MG63 (cell line): ENCODE measurements at regions not wholly inside any gene's neighbourhood (a gene's known extent, or its start where the extent isn't known, plus 50 kb on each side); places are given as distances from the start of the nearest gene placed in this dataset.
"Not testable (repeated sequence)": the region's sequence is repeated elsewhere in the genome, so short reads cannot be mapped to it uniquely, and the experiment has no call there.

Experiments
- DNase-seq: peaks from one replicate; pipeline ENCODE4 v3.0.0-alpha.2; 2020
- H3K27me3 ChIP-seq: fragments of 250-450 bp; sonication (Bioruptor Pico); 2 replicates; pipeline ENCODE4 v1.5.1; 2020; ENCODE audit warnings: mild to moderate bottlenecking, moderate library complexity
- H3K36me3 ChIP-seq: fragments of 250-450 bp; sonication (Bioruptor Pico); 2 replicates; pipeline ENCODE4 v1.5.1; 2020; ENCODE audit warnings: mild to moderate bottlenecking, moderate library complexity
- H3K4me3 ChIP-seq: fragments of 250-450 bp; sonication (Bioruptor Pico); 2 replicates; pipeline ENCODE4 v1.5.1; 2020; ENCODE audit warnings: mild to moderate bottlenecking, moderate library complexity
- H3K9me3 ChIP-seq: fragments of 250-450 bp; sonication (Bioruptor Pico); 2 replicates; pipeline ENCODE4 v1.5.1; 2020; ENCODE audit warnings: mild to moderate bottlenecking, moderate library complexity

- Histone ChIP-seq H3K4me3 (no peak overlapping the region), H3K36me3 (no peaks in the 10 kb centered on the region), H3K27me3 (no peaks in the 10 kb centered on the region), H3K9me3 (no peaks in the 10 kb centered on the region)
- no peak for DNase-seq
Measured at GRCh38 chr4:75422998-75423397, 91.2 kb downstream of the RCHY1 start.

- DNase-seq = no peak
- Histone ChIP-seq H3K27me3 (no peaks in the 10 kb centered on the region), H3K4me3 (no peak overlapping the region), H3K9me3 (no peaks in the 10 kb centered on the region), H3K36me3 (no peaks in the 10 kb centered on the region)
Measured at GRCh38 chr4:75412746-75413145, 101.5 kb downstream of the RCHY1 start.

- Histone ChIP-seq H3K36me3 (no peaks in the 10 kb centered on the region), H3K9me3 (no peaks in the 10 kb centered on the region)
Measured at GRCh38 chr4:75398501-75398900, 115.7 kb downstream of the RCHY1 start.

GRCh38 chr4:75391489-75392166 lies 122.6 kb downstream of the RCHY1 start:
- no peaks in the 10 kb centered on the region for H3K9me3 ChIP-seq
- no peaks in the 10 kb centered on the region for H3K36me3 ChIP-seq
- no peak for DNase-seq
- H3K4me3 ChIP-seq = no peak overlapping the region
- no peaks in the 10 kb centered on the region for H3K27me3 ChIP-seq

More at GRCh38 chr4:75398501-75398900, 115.7 kb downstream of the RCHY1 start:
- DNase-seq = no peak
- Histone ChIP-seq H3K27me3 (no peaks in the 10 kb centered on the region), H3K4me3 (no peak overlapping the region)

- H3K36me3 ChIP-seq, H3K9me3 ChIP-seq, H3K4me3 ChIP-seq, DNase-seq, H3K27me3 ChIP-seq: not testable (repeated sequence)
Measured at GRCh38 chr4:75386426-75386825, 127.8 kb downstream of the RCHY1 start.

- Histone ChIP-seq H3K36me3 (no peaks in the 10 kb centered on the region), H3K4me3 (no peak overlapping the region), H3K9me3 (no peaks in the 10 kb centered on the region), H3K27me3 (no peaks in the 10 kb centered on the region)
- no peak for DNase-seq
Measured at GRCh38 chr4:75385106-75385505, 129.1 kb downstream of the RCHY1 start.

GRCh38 chr4:75376543-75376942 lies 137.7 kb downstream of the RCHY1 start:
- Histone ChIP-seq H3K4me3 (no peak overlapping the region), H3K36me3 (no peaks in the 10 kb centered on the region), H3K9me3 (no peaks in the 10 kb centered on the region), H3K27me3 (no peaks in the 10 kb centered on the region)
- no peak for DNase-seq

GRCh38 chr4:75371915-75372314 lies 142.3 kb downstream of the RCHY1 start:
- Histone ChIP-seq H3K27me3 (no peaks in the 10 kb centered on the region), H3K4me3 (no peak overlapping the region), H3K36me3 (no peaks in the 10 kb centered on the region), H3K9me3 (no peaks in the 10 kb centered on the region)
- no peak for DNase-seq

GRCh38 chr4:75370576-75370975 lies 143.6 kb downstream of the RCHY1 start:
- Histone ChIP-seq H3K9me3 (no peaks in the 10 kb centered on the region), H3K4me3 (no peak overlapping the region), H3K27me3 (no peaks in the 10 kb centered on the region), H3K36me3 (no peaks in the 10 kb centered on the region)
- DNase-seq = no peak

- no peak for DNase-seq
- Histone ChIP-seq H3K27me3 (no peaks in the 10 kb centered on the region), H3K9me3 (no peaks in the 10 kb centered on the region), H3K4me3 (no peak overlapping the region), H3K36me3 (no peaks in the 10 kb centered on the region)
Measured at GRCh38 chr4:75345423-75345822, 168.8 kb downstream of the RCHY1 start.

- Histone ChIP-seq H3K27me3 (no peaks in the 10 kb centered on the region), H3K9me3 (no peaks in the 10 kb centered on the region), H3K4me3 (no peak overlapping the region), H3K36me3 (no peaks in the 10 kb centered on the region)
- no peak for DNase-seq
Measured at GRCh38 chr4:75344915-75345314, 169.3 kb downstream of the RCHY1 start.

- Histone ChIP-seq H3K36me3 (no peaks in the 10 kb centered on the region), H3K9me3 (no peaks in the 10 kb centered on the region), H3K27me3 (no peaks in the 10 kb centered on the region), H3K4me3 (no peak overlapping the region)
- DNase-seq = no peak
Measured at GRCh38 chr4:75343333-75343732, 170.9 kb downstream of the RCHY1 start.

GRCh38 chr4:75340561-75340960 lies 173.6 kb downstream of the RCHY1 start:
- H3K4me3 ChIP-seq = no peak overlapping the region
- no peaks in the 10 kb centered on the region for H3K9me3 ChIP-seq
- DNase-seq = no peak
- H3K27me3 ChIP-seq = no peaks in the 10 kb centered on the region
- no peaks in the 10 kb centered on the region for H3K36me3 ChIP-seq

- no peak overlapping the region for H3K4me3 ChIP-seq
- no peaks in the 10 kb centered on the region for H3K9me3 ChIP-seq
- no peaks in the 10 kb centered on the region for H3K36me3 ChIP-seq
- DNase-seq = peak; percentile 6
- no peaks in the 10 kb centered on the region for H3K27me3 ChIP-seq
Measured at GRCh38 chr4:75338352-75338880, 175.8 kb downstream of the RCHY1 start.

GRCh38 chr4:75327804-75328512 lies 186.2 kb downstream of the RCHY1 start:
- no peaks in the 10 kb centered on the region for H3K36me3 ChIP-seq
- no peaks in the 10 kb centered on the region for H3K27me3 ChIP-seq
- no peaks in the 10 kb centered on the region for H3K9me3 ChIP-seq
- no peak overlapping the region for H3K4me3 ChIP-seq
- no peak for DNase-seq

- Histone ChIP-seq H3K27me3 (no peaks in the 10 kb centered on the region), H3K36me3 (no peaks in the 10 kb centered on the region), H3K4me3 (no peak overlapping the region), H3K9me3 (no peaks in the 10 kb centered on the region)
- no peak for DNase-seq
Measured at GRCh38 chr4:75325318-75325979, 188.8 kb downstream of the RCHY1 start.

- H3K27me3 ChIP-seq = no peaks in the 10 kb centered on the region
- DNase-seq = no peak
- H3K36me3 ChIP-seq = no peaks in the 10 kb centered on the region
- no peaks in the 10 kb centered on the region for H3K9me3 ChIP-seq
- H3K4me3 ChIP-seq = no peak overlapping the region
Measured at GRCh38 chr4:75321484-75321883, 192.7 kb downstream of the RCHY1 start.
